GM23338 (cell line): ENCODE measurements at regions not wholly inside any gene's neighbourhood (a gene's known extent, or its start where the extent isn't known, plus 50 kb on each side); places are given as distances from the start of the nearest gene placed in this dataset.
A peak's percentile ranks its signal among the peaks of the same experiment; 100 is the strongest.

Experiments used
- ATAC-seq: fragments of 200-7000 bp; cut with Tn5 transposase; 3 replicates; pipeline ENCODE4 v1.9.1; 2020
- DNase-seq: peaks from one replicate; pipeline ENCODE4 v3.0.0-alpha.2; 2015; ENCODE audit warnings: low spot score
- H2AFZ ChIP-seq: fragments of 200-600 bp; sonication (generic); 2 replicates; pipeline ENCODE4 v1.8.0; 2016; ENCODE audit warnings: antibody characterized with exemption, mild to moderate bottlenecking, moderate library complexity
- H3F3A ChIP-seq: fragments of 200-600 bp; sonication (generic); replicated peaks from 2 replicates; pipeline ENCODE4 v1.8.0; 2017; ENCODE audit warnings: antibody characterized with exemption, mixed run types, low read depth
- H3K27ac ChIP-seq: fragments of 200-600 bp; sonication (generic); 2 replicates; pipeline ENCODE4 v1.6.1; 2016; ENCODE audit warnings: low read depth
- H3K27me3 ChIP-seq: fragments of 200-600 bp; sonication (generic); 2 replicates; pipeline ENCODE4 v1.8.0; 2016; ENCODE audit warnings: mild to moderate bottlenecking, mixed run types, moderate library complexity; ENCODE audit not compliant: insufficient read depth
- H3K36me3 ChIP-seq: fragments of 200-600 bp; sonication (generic); 2 replicates; pipeline ENCODE4 v1.8.0; 2016; ENCODE audit warnings: mild to moderate bottlenecking; ENCODE audit not compliant: insufficient read depth
- H3K4me1 ChIP-seq: fragments of 200-600 bp; sonication (generic); 2 replicates; pipeline ENCODE4 v1.8.0; 2016; ENCODE audit warnings: mild to moderate bottlenecking, moderate library complexity; ENCODE audit not compliant: insufficient read depth
- H3K4me2 ChIP-seq: fragments of 200-600 bp; sonication (generic); 2 replicates; pipeline ENCODE4 v1.7.1; 2017; ENCODE audit warnings: mixed run types
- H3K4me3 ChIP-seq: fragments of 200-600 bp; sonication (generic); 2 replicates; pipeline ENCODE4 v1.6.1; 2016; ENCODE audit warnings: mixed run types
- H3K79me2 ChIP-seq: fragments of 200-600 bp; sonication (generic); replicated peaks from 2 replicates; pipeline ENCODE4 v1.8.0; 2017; ENCODE audit warnings: mild to moderate bottlenecking; ENCODE audit not compliant: insufficient read depth
- H3K9me2 ChIP-seq: fragments of 200-600 bp; sonication (generic); 2 replicates; pipeline ENCODE4 v1.8.0; 2017; ENCODE audit not compliant: insufficient read depth
- H4K20me1 ChIP-seq: fragments of 200-600 bp; sonication (generic); replicated peaks from 2 replicates; pipeline ENCODE4 v1.8.0; 2017; ENCODE audit warnings: mild to moderate bottlenecking; ENCODE audit not compliant: insufficient read depth
- H3K27ac Mint-ChIP-seq: 2 replicates; pipeline ENCODE4 v1.8.0; 2020; ENCODE audit warnings: inconsistent platforms, mild to moderate bottlenecking, moderate library complexity, mixed read lengths
- H3K27me3 Mint-ChIP-seq: 3 replicates; pipeline ENCODE4 v1.8.0; 2022; ENCODE audit warnings: low read depth, mild to moderate bottlenecking, moderate library complexity, mixed read lengths, inconsistent platforms; ENCODE audit not compliant: insufficient read depth, poor library complexity
- H3K36me3 Mint-ChIP-seq: 3 replicates; pipeline ENCODE4 v1.8.0; 2021; ENCODE audit warnings: low read depth, mild to moderate bottlenecking, inconsistent platforms, moderate library complexity, mixed read lengths
- H3K4me1 Mint-ChIP-seq: 3 replicates; pipeline ENCODE4 v1.8.0; 2020; ENCODE audit warnings: mild to moderate bottlenecking, inconsistent platforms, mixed read lengths
- H3K4me3 Mint-ChIP-seq: 3 replicates; pipeline ENCODE4 v1.8.0; 2021; ENCODE audit warnings: moderate library complexity, mild to moderate bottlenecking, inconsistent platforms, mixed read lengths
- H3K9me3 Mint-ChIP-seq: 3 replicates; pipeline ENCODE4 v1.8.0; 2020; ENCODE audit warnings: moderate library complexity, mild to moderate bottlenecking, inconsistent platforms, mixed read lengths
- CREB1 ChIP-seq: fragments of 250-450 bp; sonication (Bioruptor Pico); IDR thresholded peaks from 2 replicates; pipeline ENCODE4 v1.5.0; 2020; ENCODE audit warnings: low read depth, mild to moderate bottlenecking, moderate library complexity
- CTCF ChIP-seq, 2 experiments: fragments of 200-600 bp in 1 of 2; sonication (generic) in 1 of 2; conservative IDR thresholded peaks; 2 replicates each; pipeline versions ENCODE4 v1.5.1 to v1.6.1; 2016 to 2017; ENCODE audit warnings: antibody characterized with exemption in 2 of 2, low read depth in 2 of 2, mild to moderate bottlenecking in 2 of 2, moderate library complexity in 1 of 2
- ETS1 ChIP-seq: IDR thresholded peaks from 2 replicates; pipeline ENCODE4 v1.6.1; 2016; ENCODE audit warnings: antibody characterized with exemption
- EZH2 ChIP-seq: fragments of 200-600 bp; sonication (generic); IDR thresholded peaks from one replicate; pipeline ENCODE4 v1.8.0; 2017; ENCODE audit warnings: antibody characterized with exemption, mild to moderate bottlenecking, low read depth; ENCODE audit not compliant: unreplicated experiment
- EZH2phosphoT487 ChIP-seq: fragments of 200-600 bp; sonication (generic); IDR thresholded peaks from one replicate; pipeline ENCODE4 v1.8.1; 2018; ENCODE audit warnings: antibody characterized with exemption; ENCODE audit not compliant: unreplicated experiment
- JUNB ChIP-seq: IDR thresholded peaks from one replicate; pipeline ENCODE4 v1.6.1; 2016; ENCODE audit warnings: antibody characterized with exemption; ENCODE audit not compliant: unreplicated experiment
- NANOG ChIP-seq: IDR thresholded peaks from 2 replicates; pipeline ENCODE4 v1.6.1; 2016; ENCODE audit warnings: antibody characterized with exemption, borderline replicate concordance
- REST ChIP-seq: IDR thresholded peaks from one replicate; pipeline ENCODE4 v1.6.1; 2018; ENCODE audit warnings: antibody characterized with exemption; ENCODE audit not compliant: unreplicated experiment
- STAT1 ChIP-seq: IDR thresholded peaks from one replicate; pipeline ENCODE4 v1.6.1; 2016; ENCODE audit warnings: antibody characterized with exemption; ENCODE audit not compliant: unreplicated experiment
- ZNF114 ChIP-seq: fragments of 250-450 bp; sonication (Bioruptor Pico); IDR thresholded peaks from 2 replicates; pipeline ENCODE4 v1.5.0; 2020; ENCODE audit warnings: mild to moderate bottlenecking, moderate library complexity
- ZNF331 ChIP-seq: fragments of 250-450 bp; sonication (Bioruptor Pico); IDR thresholded peaks from 2 replicates; pipeline ENCODE4 v1.5.0; 2020; ENCODE audit warnings: low read depth, mild to moderate bottlenecking, moderate library complexity

DNA sequence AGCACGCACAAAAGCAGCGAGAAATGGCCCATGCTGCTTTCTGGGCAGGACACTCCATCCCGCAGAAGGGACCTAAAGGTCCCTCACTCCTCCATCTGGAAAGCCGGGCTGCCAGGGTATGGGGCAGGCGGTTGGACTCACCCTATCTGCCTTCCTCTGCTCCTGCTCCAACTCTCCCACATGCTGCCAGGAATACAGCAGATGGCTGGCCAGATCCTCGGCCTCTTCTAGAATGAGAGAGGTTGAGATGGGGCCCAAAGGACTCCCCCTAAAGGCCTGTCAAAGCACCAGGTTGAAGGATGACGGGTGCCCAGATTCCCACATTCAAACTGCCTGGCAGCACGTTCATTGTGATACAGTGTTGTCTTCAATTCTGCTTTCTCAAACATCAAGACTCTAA, 85.1 kb upstream of the C2CD4B start (continued):
- TF ChIP-seq ZNF331 (CRISPR knock-in tag) = no peak

GRCh38 chr15:62250978-62251377, 85.9 kb upstream of the C2CD4B start:
- no peak overlapping the region for H3K27ac ChIP-seq
- Mint-ChIP-seq H3K4me3 (no peak overlapping the region), H3K27me3 (peaks cover 16% of the 10 kb centered on the region), H3K9me3 (peaks cover 9% of the 10 kb centered on the region), H3K27ac (no peak overlapping the region), H3K4me1 (peaks cover 6% of the 10 kb centered on the region; the same call in 1 of the 3 replicates), H3K36me3 (peaks cover 3% of the 10 kb centered on the region; the same call in 1 of the 3 replicates)
- H3K79me2 ChIP-seq = no peaks in the 10 kb centered on the region
- no peak overlapping the region for H3K4me2 ChIP-seq
- no peak overlapping the region for H2AFZ ChIP-seq
- H3F3A ChIP-seq = no peaks in the 10 kb centered on the region
- H3K9me2 ChIP-seq = no peaks in the 10 kb centered on the region
- ATAC-seq = no peak
- TF ChIP-seq ZNF331 (CRISPR knock-in tag) = no peak
- TF ChIP-seq EZH2phosphoT487 = no peak
- no peak for TF ChIP-seq STAT1
- no peak for TF ChIP-seq CREB1 (CRISPR knock-in tag)
- no peak for TF ChIP-seq CTCF (conservative IDR thresholded peaks at IDR 0.05; ENCODE audit: low read depth in 2 of 2)
- no peak for TF ChIP-seq REST
- no peak for TF ChIP-seq NANOG
- TF ChIP-seq ZNF114 (CRISPR knock-in tag) = no peak
- TF ChIP-seq EZH2 = no peak
- H4K20me1 ChIP-seq = no peaks in the 10 kb centered on the region
- H3K4me1 ChIP-seq = no peaks in the 10 kb centered on the region
- no peak for DNase-seq
- H3K4me3 ChIP-seq = no peak overlapping the region
- no peaks in the 10 kb centered on the region for H3K36me3 ChIP-seq
- no peaks in the 10 kb centered on the region for H3K27me3 ChIP-seq

GRCh38 chr15:62253294-62253693, 88.2 kb upstream of the C2CD4B start:
- H3K4me2 ChIP-seq = no peak overlapping the region
- H3K79me2 ChIP-seq = no peaks in the 10 kb centered on the region
- TF ChIP-seq ETS1 (no peak), CTCF (conservative IDR thresholded peaks at IDR 0.05; ENCODE audit: low read depth in 2 of 2) (peak; percentile 7 to 42; a peak in 1 of 4 replicates), ZNF331 (CRISPR knock-in tag) (no peak), JUNB (no peak), CREB1 (CRISPR knock-in tag) (no peak)
- ATAC-seq (peak; percentile 26), DNase-seq (peak; percentile 24)
- H3K27me3 Mint-ChIP-seq = peaks cover 14% of the 10 kb centered on the region
- 0 out of 2 replicates have a peak overlapping the region, but pooled peaks have one; percentile 78 for H2AFZ ChIP-seq
- H3F3A ChIP-seq = no peaks in the 10 kb centered on the region
- H4K20me1 ChIP-seq = no peaks in the 10 kb centered on the region
- H3K4me1 ChIP-seq = no peaks in the 10 kb centered on the region
- no peaks in the 10 kb centered on the region for H3K36me3 ChIP-seq
- no peak overlapping the region for H3K27ac ChIP-seq
- H3K9me2 ChIP-seq = no peaks in the 10 kb centered on the region
- no peak overlapping the region for H3K4me3 ChIP-seq
- H3K27ac Mint-ChIP-seq = no peak overlapping the region
- peaks cover 6% of the 10 kb centered on the region; the same call in 1 of the 3 replicates for H3K4me1 Mint-ChIP-seq
- peaks cover 3% of the 10 kb centered on the region; the same call in 1 of the 3 replicates for H3K36me3 Mint-ChIP-seq
- H3K4me3 Mint-ChIP-seq = no peak overlapping the region
- peaks cover 22% of the 10 kb centered on the region for H3K9me3 Mint-ChIP-seq
- H3K27me3 ChIP-seq = no peaks in the 10 kb centered on the region
